H1 (cell line): ENCODE measurements at regions not wholly inside any gene's neighbourhood (a gene's known extent, or its start where the extent isn't known, plus 50 kb on each side); places are given as distances from the start of the nearest gene placed in this dataset.

Source experiments
- CTCF ChIA-PET: fragments of 300-600 bp; sonication (Branson Sonifier 250); formaldehyde crosslinking; loops from one replicate; lab custom pipeline; 2021; ENCODE audit not compliant: partially characterized antibody; lab: Charles Lee
- POLR2A ChIA-PET: fragments of 300-600 bp; sonication (Branson Sonifier 250); formaldehyde crosslinking; loops from one replicate; lab custom pipeline; 2021; ENCODE audit warnings: inconsistent platforms; ENCODE audit not compliant: partially characterized antibody; lab: Charles Lee
- DNase-seq, 2 experiments: peaks; one replicate each; pipeline versions ENCODE4 v3.0.0 to v3.0.0-alpha.2; 2010 to 2022; ENCODE audit warnings: low spot score in 2 of 2, low read depth in 1 of 2, mixed read lengths in 1 of 2
- FAIRE-seq: peaks from 2 replicates; lab custom pipeline; 2011; peaks lifted over from hg19 to GRCh38; lab: Jason Lieb, UNC
- H2AFZ ChIP-seq: 2 replicates; pipeline ENCODE4 v1.8.1; 2012; ENCODE audit warnings: low read length, inconsistent platforms
- H2AK5ac ChIP-seq: 2 replicates; pipeline ENCODE4 v1.6.1; 2013; ENCODE audit warnings: low read depth, low read length
- H2BK120ac ChIP-seq: replicated peaks from 2 replicates; pipeline ENCODE3; 2013; ENCODE audit warnings: low read depth, low read length, inconsistent platforms
- H2BK12ac ChIP-seq: 2 replicates; pipeline ENCODE4 v1.6.1; 2013; ENCODE audit warnings: low read depth, low read length
- H2BK15ac ChIP-seq: 2 replicates; pipeline ENCODE4 v1.6.1; 2013; ENCODE audit warnings: low read length
- H2BK20ac ChIP-seq: 2 replicates; pipeline ENCODE4 v1.6.1; 2013; ENCODE audit warnings: low read length
- H2BK5ac ChIP-seq: 2 replicates; pipeline ENCODE4 v1.6.1; 2013; ENCODE audit warnings: low read depth, low read length
- H3K14ac ChIP-seq: 2 replicates; pipeline ENCODE4 v1.6.1; 2013; ENCODE audit warnings: inconsistent platforms; ENCODE audit not compliant: insufficient read length
- H3K18ac ChIP-seq: 2 replicates; pipeline ENCODE4 v1.6.1; 2013; ENCODE audit warnings: low read length; ENCODE audit errors: extremely low read depth
- H3K23ac ChIP-seq: 2 replicates; pipeline ENCODE4 v1.6.1; 2013; ENCODE audit warnings: inconsistent platforms; ENCODE audit not compliant: insufficient read length
- H3K23me2 ChIP-seq: 2 replicates; pipeline ENCODE4 v1.6.1; 2013; ENCODE audit warnings: low read depth, low read length
- H3K27ac ChIP-seq: 2 replicates; pipeline ENCODE4 v1.6.1; 2011; ENCODE audit warnings: low read depth, low read length, inconsistent platforms
- H3K27me3 ChIP-seq, 4 experiments: replicated peaks in 1 of 4; 1 replicate in 1 of 4; 2 replicates in 3 of 4; pipeline versions ENCODE4 v1.6.1 to v1.8.1; 2011 to 2013; ENCODE audit warnings: low read length in 3 of 4, mild to moderate bottlenecking in 3 of 4, inconsistent platforms in 2 of 4, mixed read lengths in 2 of 4, moderate library complexity in 1 of 4; ENCODE audit not compliant: control insufficient read depth in 3 of 4, insufficient read depth in 3 of 4; ENCODE audit errors: extremely low read depth in 1 of 4
- H3K36me3 ChIP-seq, 4 experiments: 2 replicates each; pipeline versions ENCODE4 v1.6.1 to v1.8.1; 2011 to 2013; ENCODE audit warnings: mild to moderate bottlenecking in 4 of 4, low read length in 3 of 4, moderate library complexity in 2 of 4, control low read depth in 1 of 4, inconsistent platforms in 1 of 4; ENCODE audit not compliant: insufficient read depth in 4 of 4, control insufficient read depth in 2 of 4
- H3K4ac ChIP-seq: replicated peaks from 2 replicates; pipeline ENCODE3; 2013; ENCODE audit warnings: low read length, low read depth, mixed read lengths, inconsistent platforms; ENCODE audit not compliant: insufficient read length
- H3K4me1 ChIP-seq, 4 experiments: replicated peaks in 1 of 4; 1 replicate in 1 of 4; 2 replicates in 3 of 4; pipeline versions ENCODE4 v1.6.1 to v1.8.1; 2011 to 2013; ENCODE audit warnings: low read length in 3 of 4, inconsistent platforms in 2 of 4, mixed read lengths in 1 of 4; ENCODE audit not compliant: insufficient read depth in 4 of 4, control insufficient read depth in 3 of 4
- H3K4me2 ChIP-seq, 2 experiments: 2 replicates each; pipeline versions ENCODE4 v1.6.1 to v1.8.1; 2011 to 2013; ENCODE audit warnings: low read depth in 2 of 2, low read length in 2 of 2, control low read depth in 1 of 2, inconsistent platforms in 1 of 2, mild to moderate bottlenecking in 1 of 2; ENCODE audit not compliant: insufficient read depth in 1 of 2
- H3K4me3 ChIP-seq, 4 experiments: fragments of 200-600, 300-600 bp in 1 of 4; sonication (generic), shearing (Covaris generic), sonication (Bioruptor Twin) in 1 of 4; 2 replicates each; pipeline versions ENCODE4 v1.5.1 to v1.8.1; 2011 to 2016; ENCODE audit warnings: low read length in 4 of 4, low read depth in 3 of 4, control low read depth in 2 of 4, inconsistent platforms in 2 of 4, mild to moderate bottlenecking in 2 of 4, mixed read lengths in 1 of 4, moderate library complexity in 1 of 4; ENCODE audit not compliant: insufficient read depth in 2 of 4; ENCODE audit errors: extremely low read depth in 1 of 4
- H3K56ac ChIP-seq: replicated peaks from 2 replicates; pipeline ENCODE3; 2013; ENCODE audit warnings: low read depth, mild to moderate bottlenecking, mixed read lengths, low read length, inconsistent platforms; ENCODE audit not compliant: insufficient read length
- H3K79me1 ChIP-seq: 2 replicates; pipeline ENCODE4 v1.6.1; 2013; ENCODE audit warnings: low read depth, low read length, control low read depth
- H3K79me2 ChIP-seq, 2 experiments: 2 replicates each; pipeline versions ENCODE4 v1.6.1 to v1.8.1; 2012 to 2013; ENCODE audit warnings: low read length in 2 of 2, mild to moderate bottlenecking in 2 of 2, inconsistent platforms in 1 of 2; ENCODE audit not compliant: insufficient read depth in 2 of 2, control insufficient read depth in 1 of 2
- H3K9ac ChIP-seq, 4 experiments: replicated peaks in 1 of 4; 1 replicate in 1 of 4; 2 replicates in 3 of 4; pipeline versions ENCODE4 v1.6.1 to v1.8.1; 2011 to 2013; ENCODE audit warnings: low read depth in 3 of 4, low read length in 3 of 4, control low read depth in 2 of 4, mild to moderate bottlenecking in 2 of 4, moderate library complexity in 2 of 4, inconsistent platforms in 1 of 4; ENCODE audit errors: extremely low read depth in 1 of 4
- H3K9me3 ChIP-seq, 2 experiments: 2 replicates each; pipeline versions ENCODE4 v1.6.1 to v1.8.1; 2012 to 2013; ENCODE audit warnings: mild to moderate bottlenecking in 2 of 2, moderate library complexity in 2 of 2, control low read depth in 1 of 2, inconsistent platforms in 1 of 2, low read depth in 1 of 2, low read length in 1 of 2, mixed read lengths in 1 of 2; ENCODE audit not compliant: insufficient read depth in 2 of 2
- H4K20me1 ChIP-seq, 2 experiments: replicated peaks in 1 of 2; 2 replicates each; pipeline versions ENCODE3 to v1.8.1; 2011 to 2013; ENCODE audit warnings: inconsistent platforms in 2 of 2, low read length in 2 of 2, mild to moderate bottlenecking in 1 of 2; ENCODE audit not compliant: insufficient read depth in 2 of 2, control insufficient read depth in 1 of 2
- H4K5ac ChIP-seq: 2 replicates; pipeline ENCODE4 v1.6.1; 2013; ENCODE audit warnings: low read length, low read depth, mixed read lengths, inconsistent platforms; ENCODE audit not compliant: insufficient read length
- H4K8ac ChIP-seq: 2 replicates; pipeline ENCODE4 v1.8.0; 2013; ENCODE audit warnings: mild to moderate bottlenecking, moderate library complexity, low read length, inconsistent platforms; ENCODE audit not compliant: insufficient read depth; ENCODE audit errors: extremely low read depth
- H4K91ac ChIP-seq: replicated peaks from 2 replicates; pipeline ENCODE3; 2013; ENCODE audit warnings: low read length, mixed read lengths, inconsistent platforms; ENCODE audit not compliant: insufficient read length
- GABPA ChIP-seq: IDR thresholded peaks from 2 replicates; pipeline ENCODE4 v1.6.1; 2011; ENCODE audit warnings: mild to moderate bottlenecking, low read length, moderate library complexity, borderline replicate concordance; ENCODE audit not compliant: insufficient read depth
- POLR2AphosphoS5 ChIP-seq: IDR thresholded peaks from 2 replicates; pipeline ENCODE4 v1.6.1; 2011; ENCODE audit warnings: low read depth, low read length
- RNF2 ChIP-seq: fragments of 200-900, 300-1000 bp; sonication (generic); IDR thresholded peaks from 2 replicates; pipeline ENCODE4 v1.7.1; 2016; ENCODE audit warnings: borderline replicate concordance, low read depth, mild to moderate bottlenecking, antibody characterized with exemption, low read length; ENCODE audit not compliant: poor library complexity, severe bottlenecking; ENCODE audit errors: missing control alignments
- TAF1 ChIP-seq: IDR thresholded peaks from 2 replicates; pipeline ENCODE4 v1.6.1; 2011; ENCODE audit warnings: mild to moderate bottlenecking, low read depth, low read length
- WGBS, 2 experiments: shearing (Covaris generic) in 1 of 2; methylation state at CpG; one replicate each; pipeline versions ENCODE4 v1.1.6 to v1.1.7; 2013 to 2015; ENCODE audit warnings: low lambda C conversion rate in 2 of 2, mixed read lengths in 2 of 2, inconsistent platforms in 1 of 2, low coverage in 1 of 2, missing lambda C conversion rate in 1 of 2; ENCODE audit not compliant: insufficient replicate concordance in 2 of 2, insufficient coverage in 1 of 2, insufficient read length in 1 of 2; ENCODE audit errors: extremely low coverage in 1 of 2, missing lambda C conversion rate in 1 of 2; 5-methylcytosine and 5-hydroxymethylcytosine counted together
- TF ChIP-seq, protein P1 (sequence below), 3 experiments: IDR thresholded peaks; 1 replicate in 2 of 3; 2 replicates in 1 of 3; pipeline versions ENCODE4 v1.5.1 to v1.6.1; 2011; ENCODE audit warnings: low read length in 3 of 3, mild to moderate bottlenecking in 3 of 3, inconsistent platforms in 2 of 3, low read depth in 1 of 3, moderate library complexity in 1 of 3; ENCODE audit not compliant: insufficient read depth in 1 of 3; ENCODE audit errors: control extremely low read depth in 1 of 3

DNA sequence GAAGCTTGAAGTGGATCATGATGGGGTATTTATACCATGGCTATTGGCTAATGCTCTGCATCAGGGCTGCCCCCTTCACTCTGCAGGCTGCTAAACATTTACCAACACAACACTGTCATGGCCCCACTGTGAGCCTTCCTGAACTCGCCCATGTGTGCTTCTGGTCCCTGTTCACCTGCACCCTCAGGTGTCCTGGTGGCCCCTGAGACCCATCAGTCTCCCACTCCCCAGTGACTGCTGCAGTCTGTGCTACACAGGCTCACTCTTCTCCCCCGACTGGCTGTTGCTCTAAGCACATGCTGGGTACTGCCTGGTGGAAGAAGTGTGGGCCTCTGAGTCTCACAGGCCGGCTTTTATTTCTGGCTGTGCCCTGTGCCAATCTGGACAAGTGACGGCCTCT, 183.0 kb upstream of the HS6ST1 start:
- H3K4me2 ChIP-seq, result no peak overlapping the region
- H3K79me2 ChIP-seq, result no peaks in the 10 kb centered on the region
- H3K4me1 ChIP-seq, result no peaks in the 10 kb centered on the region; a peak in 1 of 7 replicates
- no peaks in the 10 kb centered on the region for H3K27me3 ChIP-seq
- H2AK5ac ChIP-seq, result no peak overlapping the region
- FAIRE-seq (no peak), DNase-seq (peak in 1 of 2 experiments; percentile 30)
- H3K36me3 ChIP-seq, result no peaks in the 10 kb centered on the region
- H2BK20ac ChIP-seq, result 0 out of 2 replicates have a peak overlapping the region, but pooled peaks have one; percentile 48
- no peak overlapping the region for H3K4me3 ChIP-seq
- H4K20me1 ChIP-seq, result no peaks in the 10 kb centered on the region
- H3K9ac ChIP-seq, result no peak overlapping the region
- no peak overlapping the region for H2BK5ac ChIP-seq
- no peak overlapping the region for H3K56ac ChIP-seq
- WGBS, 2 experiments, result 90% methylated on average over 4 of the region's 4 CpGs; no CpG with 5 or more reads in 1 of the 2 experiments
- H3K18ac ChIP-seq, result no peak overlapping the region
- no peak overlapping the region for H3K14ac ChIP-seq
- H4K8ac ChIP-seq, result no peak overlapping the region
- H4K5ac ChIP-seq, result no peak overlapping the region
- no peak overlapping the region for H2BK120ac ChIP-seq
- H2AFZ ChIP-seq, result no peak overlapping the region
- CTCF ChIA-PET, result no interaction called here
- no peaks in the 10 kb centered on the region for H3K23me2 ChIP-seq
- no peaks in the 10 kb centered on the region for H3K9me3 ChIP-seq
- no peaks in the 10 kb centered on the region for H3K79me1 ChIP-seq
- no peak overlapping the region; the same call in 1 of the 2 replicates for H3K27ac ChIP-seq
- peak overlapping the region; percentile 60; the same call in 1 of the 2 replicates for H2BK12ac ChIP-seq
- H2BK15ac ChIP-seq, result no peak overlapping the region
- POLR2A ChIA-PET, result interaction anchor here (0.6 to 1.0 kb wide), 2 partner anchors 11 to 534 kb away, joined by 3 read pairs; no protein-coding TSS in a partner anchor
- no peak overlapping the region for H3K4ac ChIP-seq
- peak overlapping the region; percentile 10 for H4K91ac ChIP-seq
- no peak overlapping the region for H3K23ac ChIP-seq
- TF ChIP-seq, protein P1, sequence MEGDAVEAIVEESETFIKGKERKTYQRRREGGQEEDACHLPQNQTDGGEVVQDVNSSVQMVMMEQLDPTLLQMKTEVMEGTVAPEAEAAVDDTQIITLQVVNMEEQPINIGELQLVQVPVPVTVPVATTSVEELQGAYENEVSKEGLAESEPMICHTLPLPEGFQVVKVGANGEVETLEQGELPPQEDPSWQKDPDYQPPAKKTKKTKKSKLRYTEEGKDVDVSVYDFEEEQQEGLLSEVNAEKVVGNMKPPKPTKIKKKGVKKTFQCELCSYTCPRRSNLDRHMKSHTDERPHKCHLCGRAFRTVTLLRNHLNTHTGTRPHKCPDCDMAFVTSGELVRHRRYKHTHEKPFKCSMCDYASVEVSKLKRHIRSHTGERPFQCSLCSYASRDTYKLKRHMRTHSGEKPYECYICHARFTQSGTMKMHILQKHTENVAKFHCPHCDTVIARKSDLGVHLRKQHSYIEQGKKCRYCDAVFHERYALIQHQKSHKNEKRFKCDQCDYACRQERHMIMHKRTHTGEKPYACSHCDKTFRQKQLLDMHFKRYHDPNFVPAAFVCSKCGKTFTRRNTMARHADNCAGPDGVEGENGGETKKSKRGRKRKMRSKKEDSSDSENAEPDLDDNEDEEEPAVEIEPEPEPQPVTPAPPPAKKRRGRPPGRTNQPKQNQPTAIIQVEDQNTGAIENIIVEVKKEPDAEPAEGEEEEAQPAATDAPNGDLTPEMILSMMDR (IDR thresholded peaks at IDR 0.05; ENCODE audit: control extremely low read depth in 1 of 3, insufficient read depth in 1 of 3, low read depth in 1 of 3, low read length in 3 of 3), result no peak
- no peak for TF ChIP-seq POLR2AphosphoS5
- TF ChIP-seq RNF2, result no peak
- TF ChIP-seq GABPA, result no peak
- TF ChIP-seq TAF1, result no peak
